ENCODE measurements at regions not wholly inside any gene's neighbourhood (a gene's known extent, or its start where the extent isn't known, plus 50 kb on each side); places are given as distances from the start of the nearest gene placed in this dataset.
"Not testable (repeated sequence)": the region's sequence is repeated elsewhere in the genome, so short reads cannot be mapped to it uniquely, and the experiment has no call there.

DNA sequence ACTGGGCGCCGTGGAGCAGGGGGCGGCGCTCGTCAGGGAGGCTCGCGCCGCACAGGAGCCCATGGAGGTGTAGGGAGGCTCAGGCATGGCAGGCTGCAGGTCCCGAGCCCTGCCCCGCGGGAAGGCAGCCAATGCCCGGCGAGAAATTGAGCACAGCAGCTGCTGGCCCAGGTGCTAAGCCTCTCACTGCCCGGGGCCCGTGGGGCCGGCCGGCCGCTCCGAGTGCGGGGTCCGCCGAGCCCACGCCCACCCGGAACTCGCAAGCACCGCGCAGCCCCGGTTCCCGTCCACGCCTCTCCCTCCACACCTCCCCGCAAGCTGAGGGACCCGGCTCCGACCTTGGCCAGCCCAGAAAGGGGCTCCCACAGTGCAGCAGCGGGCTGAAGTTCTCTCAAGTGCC lies 160.7 kb downstream of the ZIC4 start:
- TF ChIP-seq, protein P1, sequence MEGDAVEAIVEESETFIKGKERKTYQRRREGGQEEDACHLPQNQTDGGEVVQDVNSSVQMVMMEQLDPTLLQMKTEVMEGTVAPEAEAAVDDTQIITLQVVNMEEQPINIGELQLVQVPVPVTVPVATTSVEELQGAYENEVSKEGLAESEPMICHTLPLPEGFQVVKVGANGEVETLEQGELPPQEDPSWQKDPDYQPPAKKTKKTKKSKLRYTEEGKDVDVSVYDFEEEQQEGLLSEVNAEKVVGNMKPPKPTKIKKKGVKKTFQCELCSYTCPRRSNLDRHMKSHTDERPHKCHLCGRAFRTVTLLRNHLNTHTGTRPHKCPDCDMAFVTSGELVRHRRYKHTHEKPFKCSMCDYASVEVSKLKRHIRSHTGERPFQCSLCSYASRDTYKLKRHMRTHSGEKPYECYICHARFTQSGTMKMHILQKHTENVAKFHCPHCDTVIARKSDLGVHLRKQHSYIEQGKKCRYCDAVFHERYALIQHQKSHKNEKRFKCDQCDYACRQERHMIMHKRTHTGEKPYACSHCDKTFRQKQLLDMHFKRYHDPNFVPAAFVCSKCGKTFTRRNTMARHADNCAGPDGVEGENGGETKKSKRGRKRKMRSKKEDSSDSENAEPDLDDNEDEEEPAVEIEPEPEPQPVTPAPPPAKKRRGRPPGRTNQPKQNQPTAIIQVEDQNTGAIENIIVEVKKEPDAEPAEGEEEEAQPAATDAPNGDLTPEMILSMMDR (conservative IDR thresholded peaks at IDR 0.05; ENCODE audit: low read length) = not testable (repeated sequence)
- not testable (repeated sequence) for TF ChIP-seq EZH2phosphoT487 (IDR thresholded peaks at IDR 0.05; ENCODE audit: borderline replicate concordance)
